GM12872 (cell line): ENCODE measurements at regions not wholly inside any gene's neighbourhood (a gene's known extent, or its start where the extent isn't known, plus 50 kb on each side); places are given as distances from the start of the nearest gene placed in this dataset.

ENCODE experiments used
- TF ChIP-seq, protein P1 (sequence below): IDR thresholded peaks from 3 replicates; pipeline ENCODE4 v1.5.1; 2011; ENCODE audit warnings: low read depth, mild to moderate bottlenecking, low read length, moderate library complexity; ENCODE audit not compliant: insufficient read depth

- TF ChIP-seq, protein P1, sequence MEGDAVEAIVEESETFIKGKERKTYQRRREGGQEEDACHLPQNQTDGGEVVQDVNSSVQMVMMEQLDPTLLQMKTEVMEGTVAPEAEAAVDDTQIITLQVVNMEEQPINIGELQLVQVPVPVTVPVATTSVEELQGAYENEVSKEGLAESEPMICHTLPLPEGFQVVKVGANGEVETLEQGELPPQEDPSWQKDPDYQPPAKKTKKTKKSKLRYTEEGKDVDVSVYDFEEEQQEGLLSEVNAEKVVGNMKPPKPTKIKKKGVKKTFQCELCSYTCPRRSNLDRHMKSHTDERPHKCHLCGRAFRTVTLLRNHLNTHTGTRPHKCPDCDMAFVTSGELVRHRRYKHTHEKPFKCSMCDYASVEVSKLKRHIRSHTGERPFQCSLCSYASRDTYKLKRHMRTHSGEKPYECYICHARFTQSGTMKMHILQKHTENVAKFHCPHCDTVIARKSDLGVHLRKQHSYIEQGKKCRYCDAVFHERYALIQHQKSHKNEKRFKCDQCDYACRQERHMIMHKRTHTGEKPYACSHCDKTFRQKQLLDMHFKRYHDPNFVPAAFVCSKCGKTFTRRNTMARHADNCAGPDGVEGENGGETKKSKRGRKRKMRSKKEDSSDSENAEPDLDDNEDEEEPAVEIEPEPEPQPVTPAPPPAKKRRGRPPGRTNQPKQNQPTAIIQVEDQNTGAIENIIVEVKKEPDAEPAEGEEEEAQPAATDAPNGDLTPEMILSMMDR: no peak
These were observed 170.9 kb upstream of the ZEB2 start for GRCh38 chr2:144690771-144691170.

DNA sequence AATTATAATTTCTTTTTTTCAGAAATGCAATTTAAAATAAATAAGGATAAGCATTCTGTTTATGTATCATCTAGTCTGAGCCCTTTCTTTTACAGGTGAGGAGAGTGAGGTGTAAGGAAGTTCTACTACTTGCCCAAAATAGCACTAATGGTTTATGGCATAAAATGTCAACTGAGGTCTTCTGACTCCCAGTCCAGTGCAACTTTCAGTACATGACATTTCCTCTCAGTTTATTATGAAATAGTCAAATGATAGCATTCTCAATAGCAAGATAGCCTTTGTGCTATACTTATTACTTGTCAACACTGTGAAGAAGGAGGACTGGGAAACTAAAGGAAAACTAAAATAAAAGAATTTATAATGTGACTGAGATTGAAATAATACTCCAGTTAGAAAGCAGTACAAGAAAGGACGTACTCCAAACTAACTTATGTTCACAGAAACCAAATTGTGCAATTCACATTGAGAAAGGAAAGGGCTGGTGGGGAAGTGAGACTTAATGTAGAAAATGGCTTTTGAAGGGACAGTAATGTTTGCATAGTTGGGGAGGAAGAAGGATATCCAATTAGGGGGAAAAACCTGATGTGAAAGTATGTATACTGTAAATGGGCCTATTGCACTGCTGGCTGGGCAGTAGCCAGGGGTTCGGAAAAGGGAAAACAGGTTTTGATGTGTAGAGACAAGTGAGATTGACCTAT is 166.7 kb upstream of the ZEB2 start:
- TF ChIP-seq, protein P1: no peak

DNA sequence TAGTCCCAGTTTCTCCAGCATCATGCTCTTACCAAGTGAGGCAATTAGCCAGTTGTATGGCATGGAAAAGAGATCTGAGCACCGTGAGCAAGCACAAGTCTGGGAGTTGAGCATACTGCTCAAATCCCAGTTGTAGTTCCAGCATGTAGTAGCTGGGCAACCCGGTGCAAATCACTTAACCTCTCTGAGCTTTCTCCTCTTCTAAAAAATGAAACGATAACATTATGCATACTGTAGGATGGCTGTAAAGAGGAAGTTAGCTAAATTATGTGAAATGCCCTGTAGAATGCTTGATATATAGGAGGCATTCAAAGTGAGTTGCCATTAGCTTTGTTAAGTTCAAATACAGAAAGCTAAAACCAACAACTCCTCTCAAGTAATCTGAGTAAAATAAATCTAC is 164.0 kb upstream of the ZEB2 start:
- TF ChIP-seq, protein P1: no peak

DNA sequence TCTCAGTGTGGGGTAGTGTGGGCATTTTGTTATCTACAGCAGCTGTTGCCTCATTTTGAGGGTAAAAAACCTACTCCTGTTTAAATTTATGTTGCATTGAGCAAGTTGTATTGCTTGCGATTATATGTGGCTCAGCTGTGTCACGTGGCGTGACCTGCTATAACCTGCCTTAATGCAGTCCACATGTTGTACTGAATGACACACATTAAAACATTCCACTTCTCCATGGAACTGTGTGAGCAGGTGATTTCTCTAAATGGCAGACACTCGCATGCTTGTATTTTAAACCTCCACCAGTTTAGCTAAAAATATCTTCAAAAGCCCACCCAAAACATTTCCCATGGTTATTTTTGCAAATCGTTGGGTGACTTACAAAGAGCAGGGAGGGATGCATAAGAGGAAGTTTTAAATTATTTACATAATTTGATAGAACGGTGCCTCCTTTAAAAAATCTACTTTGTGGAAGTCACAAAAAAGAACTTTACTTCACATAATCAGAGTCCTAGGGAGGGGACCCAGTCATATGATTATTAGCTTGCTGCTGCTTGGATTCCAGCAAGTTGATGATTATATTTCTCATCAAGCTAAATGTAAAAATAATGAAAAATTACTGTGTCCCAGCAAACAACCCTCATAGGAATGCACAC is 163.3 kb upstream of the ZEB2 start:
- TF ChIP-seq, protein P1: no peak

DNA sequence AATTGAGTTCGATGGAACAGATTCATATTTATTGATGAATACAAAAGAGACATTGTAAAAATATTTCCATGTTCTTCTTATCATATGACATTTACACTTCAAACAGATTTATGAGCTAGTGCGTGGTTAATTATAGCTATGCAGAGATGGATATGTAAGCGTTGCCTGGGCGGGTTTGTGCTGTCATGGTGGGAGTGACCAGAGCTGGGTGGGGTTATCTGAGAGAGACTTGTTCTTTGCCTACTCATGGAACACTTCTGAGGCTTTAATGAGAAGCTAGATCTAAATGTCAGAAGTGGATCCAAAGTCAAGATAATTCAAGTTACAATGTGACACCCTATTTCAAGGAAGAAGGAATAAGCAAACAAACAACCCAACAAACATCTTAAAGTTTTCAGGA is 162.3 kb upstream of the ZEB2 start:
- TF ChIP-seq, protein P1: no peak

DNA sequence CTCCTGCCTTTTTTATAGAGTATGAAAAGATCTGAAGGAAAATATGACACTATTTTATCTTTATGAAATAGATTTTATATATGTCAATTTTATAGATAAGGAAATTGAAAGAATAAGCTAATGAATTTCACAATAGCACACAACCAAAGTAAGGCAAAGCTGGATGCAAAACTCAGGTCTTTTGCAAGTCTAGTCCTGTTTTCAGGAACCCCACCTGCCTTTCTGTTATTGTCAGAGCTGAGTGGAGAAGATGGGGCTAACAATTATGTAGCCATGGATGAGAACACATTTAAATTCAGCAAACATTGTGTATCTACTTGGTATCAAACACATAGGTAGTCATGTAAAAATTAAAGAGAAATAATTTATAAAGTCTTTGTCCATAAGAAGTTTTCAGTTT is 161.5 kb upstream of the ZEB2 start:
- TF ChIP-seq, protein P1: no peak

- TF ChIP-seq, protein P1: no peak
These were observed 160.0 kb upstream of the ZEB2 start for GRCh38 chr2:144679942-144680341.
